H9 (cell line): ENCODE measurements at regions not wholly inside any gene's neighbourhood (a gene's known extent, or its start where the extent isn't known, plus 50 kb on each side); places are given as distances from the start of the nearest gene placed in this dataset.

Experiments
- DNase-seq: peaks from one replicate; pipeline ENCODE4 v3.0.0-alpha.2; 2017
- H2AFZ ChIP-seq: one replicate; pipeline ENCODE4 v1.6.1; 2013; ENCODE audit warnings: mild to moderate bottlenecking, low read length, control low read depth, moderate library complexity
- H2AK5ac ChIP-seq: 2 replicates; pipeline ENCODE4 v1.6.1; 2013; ENCODE audit warnings: low read length, control low read depth, mixed read lengths; ENCODE audit not compliant: insufficient read length
- H2BK120ac ChIP-seq: one replicate; pipeline ENCODE4 v1.6.1; 2013; ENCODE audit warnings: low read depth, mild to moderate bottlenecking, low read length, control low read depth, inconsistent platforms; ENCODE audit not compliant: poor library complexity, severe bottlenecking
- H2BK12ac ChIP-seq: 2 replicates; pipeline ENCODE4 v1.6.1; 2013; ENCODE audit warnings: low read length, control low read depth, mixed read lengths, low read depth; ENCODE audit not compliant: insufficient read length
- H2BK15ac ChIP-seq: 2 replicates; pipeline ENCODE4 v1.6.1; 2013; ENCODE audit warnings: low read depth, low read length, control low read depth
- H2BK20ac ChIP-seq: one replicate; pipeline ENCODE4 v1.6.1; 2013; ENCODE audit warnings: low read depth, mild to moderate bottlenecking, low read length, control low read depth, inconsistent platforms; ENCODE audit not compliant: poor library complexity, severe bottlenecking
- H2BK5ac ChIP-seq: 2 replicates; pipeline ENCODE4 v1.6.1; 2013; ENCODE audit warnings: low read length, control low read depth, mixed read lengths; ENCODE audit not compliant: insufficient read length
- H3K14ac ChIP-seq: 2 replicates; pipeline ENCODE4 v1.6.1; 2013; ENCODE audit warnings: low read length, control low read depth; ENCODE audit not compliant: insufficient read depth
- H3K18ac ChIP-seq: 2 replicates; pipeline ENCODE4 v1.6.1; 2013; ENCODE audit warnings: low read depth, mild to moderate bottlenecking, mixed read lengths, low read length, control low read depth; ENCODE audit not compliant: insufficient read length
- H3K23ac ChIP-seq: 2 replicates; pipeline ENCODE4 v1.6.1; 2013; ENCODE audit warnings: low read length, control low read depth, mixed read lengths, low read depth; ENCODE audit not compliant: insufficient read length
- H3K23me2 ChIP-seq: 2 replicates; pipeline ENCODE4 v1.6.1; 2013; ENCODE audit warnings: low read depth, mild to moderate bottlenecking, mixed read lengths, low read length, control low read depth; ENCODE audit not compliant: insufficient read length, poor library complexity, severe bottlenecking
- H3K27ac ChIP-seq: 2 replicates; pipeline ENCODE4 v1.5.1; 2013; ENCODE audit warnings: low read length, control low read depth, mixed read lengths, low read depth; ENCODE audit not compliant: insufficient read length
- H3K27me3 ChIP-seq: 2 replicates; pipeline ENCODE4 v1.6.1; 2013; ENCODE audit warnings: low read length, control low read depth, inconsistent platforms; ENCODE audit not compliant: insufficient read depth
- H3K4ac ChIP-seq: 2 replicates; pipeline ENCODE4 v1.6.1; 2013; ENCODE audit warnings: low read depth, mild to moderate bottlenecking, control low read depth, inconsistent platforms, low read length, moderate library complexity
- H3K4me1 ChIP-seq: 2 replicates; pipeline ENCODE4 v1.6.1; 2013; ENCODE audit warnings: low read length, control low read depth, inconsistent platforms; ENCODE audit not compliant: insufficient read depth
- H3K4me2 ChIP-seq: 2 replicates; pipeline ENCODE4 v1.6.1; 2013; ENCODE audit warnings: low read length, control low read depth, mixed read lengths; ENCODE audit not compliant: insufficient read length, insufficient read depth
- H3K56ac ChIP-seq: 2 replicates; pipeline ENCODE4 v1.6.1; 2013; ENCODE audit warnings: low read depth, mild to moderate bottlenecking, mixed read lengths, low read length, control low read depth; ENCODE audit not compliant: insufficient read length
- H3K79me1 ChIP-seq: 2 replicates; pipeline ENCODE4 v1.6.1; 2013; ENCODE audit warnings: low read depth, mild to moderate bottlenecking, moderate library complexity, low read length, control low read depth, inconsistent platforms; ENCODE audit not compliant: insufficient read depth, poor library complexity, severe bottlenecking
- H3K79me2 ChIP-seq: 2 replicates; pipeline ENCODE4 v1.6.1; 2013; ENCODE audit warnings: low read length, control low read depth, inconsistent platforms; ENCODE audit not compliant: insufficient read depth
- H3K9ac ChIP-seq: 2 replicates; pipeline ENCODE4 v1.6.1; 2013; ENCODE audit warnings: low read length, control low read depth, mixed read lengths; ENCODE audit not compliant: insufficient read length; ENCODE audit errors: extremely low read depth
- H3K9me3 ChIP-seq: one replicate; pipeline ENCODE4 v1.6.1; 2013; ENCODE audit warnings: low read depth, low read length, inconsistent platforms; ENCODE audit not compliant: control insufficient read depth
- H3T11ph ChIP-seq: one replicate; pipeline ENCODE4 v1.6.1; 2013; ENCODE audit warnings: mild to moderate bottlenecking, low read length, control low read depth, inconsistent platforms
- H4K20me1 ChIP-seq: one replicate; pipeline ENCODE4 v1.6.1; 2013; ENCODE audit not compliant: control insufficient read depth, insufficient read length, insufficient read depth
- H4K5ac ChIP-seq: 2 replicates; pipeline ENCODE4 v1.6.1; 2013; ENCODE audit warnings: low read depth, mild to moderate bottlenecking, mixed read lengths, low read length, control low read depth; ENCODE audit not compliant: insufficient read length
- H4K8ac ChIP-seq: replicated peaks from 2 replicates; pipeline ENCODE4 v1.6.1; 2013; ENCODE audit warnings: low read length, control low read depth, mixed read lengths, low read depth; ENCODE audit not compliant: insufficient read length
- H4K91ac ChIP-seq: 2 replicates; pipeline ENCODE4 v1.6.1; 2013; ENCODE audit warnings: low read depth, mild to moderate bottlenecking, moderate library complexity, mixed read lengths, low read length, control low read depth; ENCODE audit not compliant: insufficient read length
- H3K27ac Mint-ChIP-seq, 3 experiments: 2 replicates in 2 of 3; 3 replicates in 1 of 3; pipeline ENCODE4 v1.8.0; 2020 to 2021; ENCODE audit warnings: mixed read lengths in 3 of 3, mild to moderate bottlenecking in 1 of 3, moderate library complexity in 1 of 3
- H3K27me3 Mint-ChIP-seq: 2 replicates; pipeline ENCODE4 v1.8.0; 2021; ENCODE audit warnings: low read depth, mild to moderate bottlenecking, moderate library complexity, mixed read lengths
- H3K36me3 Mint-ChIP-seq, 3 experiments: 2 replicates in 2 of 3; 3 replicates in 1 of 3; pipeline ENCODE4 v1.8.0; 2020 to 2021; ENCODE audit warnings: low read depth in 3 of 3, mixed read lengths in 3 of 3; ENCODE audit not compliant: insufficient read depth in 1 of 3
- H3K4me1 Mint-ChIP-seq, 2 experiments: 2 replicates each; pipeline ENCODE4 v1.8.0; 2020; ENCODE audit warnings: mixed read lengths in 2 of 2
- H3K4me3 Mint-ChIP-seq, 2 experiments: 2 replicates in 1 of 2; 3 replicates in 1 of 2; pipeline ENCODE4 v1.8.0; 2020 to 2021; ENCODE audit warnings: mild to moderate bottlenecking in 2 of 2, mixed read lengths in 2 of 2, moderate library complexity in 1 of 2
- H3K9me3 Mint-ChIP-seq, 2 experiments: 2 replicates in 1 of 2; 3 replicates in 1 of 2; pipeline ENCODE4 v1.8.0; 2020; ENCODE audit warnings: mild to moderate bottlenecking in 2 of 2, mixed read lengths in 2 of 2, moderate library complexity in 1 of 2
- WGBS: extraction: QIAGEN DNeasy Blood & Tissue Kit; methylation state at CpG from one replicate; pipeline ENCODE4 v1.1.7; 2013; ENCODE audit warnings: missing lambda C conversion rate, low lambda C conversion rate, mixed read lengths; ENCODE audit not compliant: insufficient read length; ENCODE audit errors: extremely low coverage; 5-methylcytosine and 5-hydroxymethylcytosine counted together
- TF ChIP-seq, protein P1 (sequence below): fragments of 200-600 bp; sonication (generic); conservative IDR thresholded peaks from 3 replicates; pipeline ENCODE4 v1.8.0; 2021; ENCODE audit warnings: antibody characterized with exemption, mild to moderate bottlenecking

GRCh38 chr18:39994498-39994897 lies 1960.5 kb upstream of the PIK3C3 start:
- no peak overlapping the region for H4K8ac ChIP-seq
- no peak overlapping the region for H2AFZ ChIP-seq
- H3K27me3 ChIP-seq = no peaks in the 10 kb centered on the region
- no peaks in the 10 kb centered on the region for H3K23me2 ChIP-seq
- Mint-ChIP-seq H3K9me3 (no peaks in the 10 kb centered on the region; a peak in 1 of 5 replicates), H3K27ac (no peak overlapping the region), H3K27me3 (no peaks in the 10 kb centered on the region), H3K4me1 (peaks cover 15 to 17% of the 10 kb centered on the region in 2 experiments), H3K36me3 (no peaks in the 10 kb centered on the region), H3K4me3 (no peak overlapping the region)
- DNase-seq = no peak
- H2BK20ac ChIP-seq = no peak overlapping the region
- TF ChIP-seq, protein P1, sequence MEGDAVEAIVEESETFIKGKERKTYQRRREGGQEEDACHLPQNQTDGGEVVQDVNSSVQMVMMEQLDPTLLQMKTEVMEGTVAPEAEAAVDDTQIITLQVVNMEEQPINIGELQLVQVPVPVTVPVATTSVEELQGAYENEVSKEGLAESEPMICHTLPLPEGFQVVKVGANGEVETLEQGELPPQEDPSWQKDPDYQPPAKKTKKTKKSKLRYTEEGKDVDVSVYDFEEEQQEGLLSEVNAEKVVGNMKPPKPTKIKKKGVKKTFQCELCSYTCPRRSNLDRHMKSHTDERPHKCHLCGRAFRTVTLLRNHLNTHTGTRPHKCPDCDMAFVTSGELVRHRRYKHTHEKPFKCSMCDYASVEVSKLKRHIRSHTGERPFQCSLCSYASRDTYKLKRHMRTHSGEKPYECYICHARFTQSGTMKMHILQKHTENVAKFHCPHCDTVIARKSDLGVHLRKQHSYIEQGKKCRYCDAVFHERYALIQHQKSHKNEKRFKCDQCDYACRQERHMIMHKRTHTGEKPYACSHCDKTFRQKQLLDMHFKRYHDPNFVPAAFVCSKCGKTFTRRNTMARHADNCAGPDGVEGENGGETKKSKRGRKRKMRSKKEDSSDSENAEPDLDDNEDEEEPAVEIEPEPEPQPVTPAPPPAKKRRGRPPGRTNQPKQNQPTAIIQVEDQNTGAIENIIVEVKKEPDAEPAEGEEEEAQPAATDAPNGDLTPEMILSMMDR = no peak
- H3K14ac ChIP-seq = no peak overlapping the region
- no peak overlapping the region for H3K27ac ChIP-seq
- H4K91ac ChIP-seq = no peak overlapping the region
- H3K4me1 ChIP-seq = no peaks in the 10 kb centered on the region
- no peaks in the 10 kb centered on the region for H3K79me1 ChIP-seq
- H3K4ac ChIP-seq = no peak overlapping the region
- H2BK12ac ChIP-seq = no peak overlapping the region
- WGBS = no CpG with 5 or more reads among the region's 2 CpGs
- no peak overlapping the region for H2BK120ac ChIP-seq
- no peak overlapping the region for H2BK5ac ChIP-seq
- no peak overlapping the region for H2BK15ac ChIP-seq
- no peak overlapping the region for H3T11ph ChIP-seq
- H3K9me3 ChIP-seq = no peaks in the 10 kb centered on the region
- H4K5ac ChIP-seq = no peak overlapping the region
- H4K20me1 ChIP-seq = no peaks in the 10 kb centered on the region
- no peaks in the 10 kb centered on the region for H3K79me2 ChIP-seq
- no peak overlapping the region for H3K18ac ChIP-seq
- no peak overlapping the region for H3K4me2 ChIP-seq
- H3K56ac ChIP-seq = no peak overlapping the region
- H3K23ac ChIP-seq = no peak overlapping the region
- H2AK5ac ChIP-seq = no peak overlapping the region
- H3K9ac ChIP-seq = no peak overlapping the region
